Esophagus muscularis mucosa (tissue), 4 donors: ENCODE measurements at regions not wholly inside any gene's neighbourhood (a gene's known extent, or its start where the extent isn't known, plus 50 kb on each side); places are given as distances from the start of the nearest gene placed in this dataset.
"Not testable (repeated sequence)": the region's sequence is repeated elsewhere in the genome, so short reads cannot be mapped to it uniquely, and the experiment has no call there.

ENCODE experiments used
- DNase-seq: peaks from one replicate; pipeline ENCODE4 v3.0.0-alpha.2; 2017; ENCODE audit errors: extremely low spot score
- H3K27ac ChIP-seq, 4 donors: fragments of 200-600 bp; sonication (generic); replicated peaks in 1 of 4; 1 replicate in 3 of 4; 2 replicates in 1 of 4; pipeline ENCODE4 v1.5.1; 2016 to 2019; ENCODE audit warnings: mild to moderate bottlenecking in 1 of 4
- H3K27me3 ChIP-seq, 4 donors: fragments of 200-600 bp; sonication (generic); one replicate each; pipeline versions ENCODE4 v1.5.1 to v1.6.0; 2016 to 2019
- H3K36me3 ChIP-seq, 4 donors: fragments of 200-600 bp; sonication (generic); one replicate each; pipeline ENCODE4 v1.5.1; 2016 to 2019
- H3K4me1 ChIP-seq, 4 donors: fragments of 200-600 bp; sonication (generic); one replicate each; pipeline ENCODE4 v1.5.1; 2016 to 2019
- H3K4me3 ChIP-seq, 4 donors: fragments of 200-600 bp; sonication (generic); 1 replicate in 2 of 4; 2 replicates in 2 of 4; pipeline ENCODE4 v1.5.1; 2016 to 2019; ENCODE audit warnings: mild to moderate bottlenecking in 4 of 4, moderate library complexity in 1 of 4
- H3K9me3 ChIP-seq, 4 donors: fragments of 200-600 bp; sonication (generic); 1 replicate in 3 of 4; 2 replicates in 1 of 4; pipeline ENCODE4 v1.5.1; 2016 to 2019
- CTCF ChIP-seq, 3 experiments: fragments of 200-600 bp in 2 of 3; fragments of 450-650 bp in 1 of 3; sonication (generic) in 2 of 3; IDR thresholded peaks; one replicate each; pipeline ENCODE4 v1.5.1; 2017 to 2019; ENCODE audit warnings: antibody characterized with exemption in 3 of 3, mild to moderate bottlenecking in 2 of 3, moderate library complexity in 1 of 3
- EP300 ChIP-seq: sonication (generic); formaldehyde crosslinking; IDR thresholded peaks from one replicate; pipeline ENCODE4 v1.6.1; 2017; ENCODE audit warnings: antibody characterized with exemption
- POLR2A ChIP-seq: fragments of 450-650 bp; IDR thresholded peaks from one replicate; pipeline ENCODE4 v1.6.1; 2017; ENCODE audit warnings: antibody characterized with exemption, moderate library complexity, mild to moderate bottlenecking, low read depth
- POLR2AphosphoS5 ChIP-seq, 2 donors: sonication (generic); formaldehyde crosslinking; IDR thresholded peaks; one replicate each; pipeline ENCODE4 v1.6.1; 2017; ENCODE audit warnings: antibody characterized with exemption in 2 of 2
- WGBS: methylation state at CpG from one replicate; pipeline ENCODE4 v1.1.5; 2018; 5-methylcytosine and 5-hydroxymethylcytosine counted together
- intact Hi-C: fragments of 100-400 bp; cut with DNase I; formaldehyde crosslinking; loops from one replicate; pipeline ENCODE4 v1.15.1; 2023

GRCh38 chr4:123600987-123601904 is 204.7 kb downstream of the SPRY1 start:
- H3K36me3 ChIP-seq = no peaks in the 10 kb centered on the region

GRCh38 chr4:123602007-123602406 is 205.4 kb downstream of the SPRY1 start:
- 86% methylated on average over 4 of the region's 4 CpGs for WGBS
- H3K4me1 ChIP-seq = peaks cover 17 to 20% (median 18%) of the 10 kb centered on the region in 4 donors
- H3K27ac ChIP-seq = no peak overlapping the region
- no peak overlapping the region for H3K4me3 ChIP-seq
- no peaks in the 10 kb centered on the region for H3K36me3 ChIP-seq
- intact Hi-C loops = no loop called here
- no peak for DNase-seq
- no peaks in the 10 kb centered on the region for H3K9me3 ChIP-seq
- H3K27me3 ChIP-seq = no peaks in the 10 kb centered on the region
- no peak for TF ChIP-seq POLR2AphosphoS5 (IDR thresholded peaks at IDR 0.05)
- no peak for TF ChIP-seq EP300
- no peak for TF ChIP-seq CTCF (IDR thresholded peaks at IDR 0.05)
- TF ChIP-seq POLR2A = no peak

More at GRCh38 chr4:123600987-123601904, 204.7 kb downstream of the SPRY1 start:
- 79% methylated on average over 6 of the region's 6 CpGs for WGBS
- H3K4me3 ChIP-seq = no peak overlapping the region
- no peak overlapping the region for H3K27ac ChIP-seq
- intact Hi-C loops = no loop called here
- no peaks in the 10 kb centered on the region for H3K9me3 ChIP-seq
- TF ChIP-seq POLR2AphosphoS5 (IDR thresholded peaks at IDR 0.05) (no peak), EP300 (no peak), POLR2A (no peak), CTCF (IDR thresholded peaks at IDR 0.05) (no peak)
- DNase-seq = no peak
- peaks cover 17 to 20% (median 18%) of the 10 kb centered on the region in 4 donors for H3K4me1 ChIP-seq
- no peaks in the 10 kb centered on the region for H3K27me3 ChIP-seq

GRCh38 chr4:123603165-123603564 is 206.6 kb downstream of the SPRY1 start:
- H3K36me3 ChIP-seq = no peaks in the 10 kb centered on the region
- TF ChIP-seq POLR2AphosphoS5 (IDR thresholded peaks at IDR 0.05) = no peak
- TF ChIP-seq EP300 = no peak
- no peak for TF ChIP-seq CTCF (IDR thresholded peaks at IDR 0.05)
- no peak for TF ChIP-seq POLR2A
- no peak for DNase-seq
- H3K27ac ChIP-seq = no peak overlapping the region
- no peaks in the 10 kb centered on the region for H3K27me3 ChIP-seq
- WGBS = 81% methylated on average over 7 of the region's 7 CpGs
- H3K4me3 ChIP-seq = no peak overlapping the region
- intact Hi-C loops = no loop called here
- H3K9me3 ChIP-seq = no peaks in the 10 kb centered on the region
- peaks cover 17 to 20% (median 18%) of the 10 kb centered on the region in 4 donors for H3K4me1 ChIP-seq

- 84% methylated on average over 4 of the region's 4 CpGs for WGBS
- H3K4me1 ChIP-seq, H3K4me3 ChIP-seq, DNase-seq, intact Hi-C loops, H3K36me3 ChIP-seq, H3K9me3 ChIP-seq, H3K27me3 ChIP-seq, H3K27ac ChIP-seq: not testable (repeated sequence)
Observed at GRCh38 chr4:123605797-123606196, 209.2 kb downstream of the SPRY1 start.

GRCh38 chr4:123606336-123606735 is 209.7 kb downstream of the SPRY1 start:
- intact Hi-C loops = no loop called here

More at GRCh38 chr4:123606336-123606735, 209.7 kb downstream of the SPRY1 start:
- Histone ChIP-seq H3K27me3 (no peaks in the 10 kb centered on the region), H3K36me3 (no peaks in the 10 kb centered on the region), H3K4me3 (no peak overlapping the region), H3K9me3 (no peaks in the 10 kb centered on the region), H3K4me1 (peaks cover 0 to 3% (median 0%) of the 10 kb centered on the region in 4 donors), H3K27ac (no peak overlapping the region)
- WGBS = 98% methylated on average over 2 of the region's 2 CpGs
- TF ChIP-seq POLR2AphosphoS5 (IDR thresholded peaks at IDR 0.05) = no peak
- TF ChIP-seq EP300 = no peak
- TF ChIP-seq POLR2A = no peak
- no peak for TF ChIP-seq CTCF (IDR thresholded peaks at IDR 0.05)
- no peak for DNase-seq
